ENCODE measurements at regions not wholly inside any gene's neighbourhood (a gene's known extent, or its start where the extent isn't known, plus 50 kb on each side); places are given as distances from the start of the nearest gene placed in this dataset.

DNA sequence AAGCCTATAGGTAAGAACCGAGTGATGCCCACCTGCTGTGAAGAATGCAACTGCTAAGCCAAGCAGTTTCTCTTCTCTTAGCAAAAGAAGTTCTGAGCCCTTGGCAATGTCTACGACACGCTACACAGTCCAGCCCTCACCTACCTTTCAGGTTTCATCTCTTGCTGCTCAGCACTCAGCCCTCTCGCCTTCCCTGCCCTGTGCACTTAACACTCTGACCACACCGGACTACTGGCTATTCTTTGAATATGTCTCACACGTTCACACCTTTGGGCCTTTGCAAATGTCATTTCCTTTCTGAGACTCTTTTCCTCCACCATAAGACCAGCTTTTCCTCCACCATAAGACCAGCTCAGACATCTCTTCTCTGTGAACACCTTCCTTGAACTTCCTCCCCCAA, 67.0 kb upstream of the ITGB1 start:
- TF ChIP-seq ZNF425 (CRISPR knock-in tag; conservative IDR thresholded peaks at IDR 0.05) (no peak), PRDM15 (CRISPR knock-in tag; IDR thresholded peaks at IDR 0.05) (no peak), ZNF219 (CRISPR knock-in tag; IDR thresholded peaks at IDR 0.05; ENCODE audit: borderline replicate concordance) (no peak), ZNF138 (CRISPR knock-in tag; conservative IDR thresholded peaks at IDR 0.05) (no peak), ATF3 (CRISPR knock-in tag; conservative IDR thresholded peaks at IDR 0.05) (no peak), SOX15 (CRISPR knock-in tag; IDR thresholded peaks at IDR 0.05) (no peak), RELA (CRISPR knock-in tag; IDR thresholded peaks at IDR 0.05; ENCODE audit: borderline replicate concordance) (no peak), SMAD3 (CRISPR knock-in tag; IDR thresholded peaks at IDR 0.05; ENCODE audit: borderline replicate concordance) (no peak)
- TF ChIP-seq, protein P1, sequence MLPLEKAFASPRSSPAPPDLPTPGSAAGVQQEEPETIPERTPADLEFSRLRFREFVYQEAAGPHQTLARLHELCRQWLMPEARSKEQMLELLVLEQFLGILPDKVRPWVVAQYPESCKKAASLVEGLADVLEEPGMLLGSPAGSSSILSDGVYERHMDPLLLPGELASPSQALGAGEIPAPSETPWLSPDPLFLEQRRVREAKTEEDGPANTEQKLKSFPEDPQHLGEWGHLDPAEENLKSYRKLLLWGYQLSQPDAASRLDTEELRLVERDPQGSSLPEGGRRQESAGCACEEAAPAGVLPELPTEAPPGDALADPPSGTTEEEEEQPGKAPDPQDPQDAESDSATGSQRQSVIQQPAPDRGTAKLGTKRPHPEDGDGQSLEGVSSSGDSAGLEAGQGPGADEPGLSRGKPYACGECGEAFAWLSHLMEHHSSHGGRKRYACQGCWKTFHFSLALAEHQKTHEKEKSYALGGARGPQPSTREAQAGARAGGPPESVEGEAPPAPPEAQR (CRISPR knock-in tag; IDR thresholded peaks at IDR 0.05), result no peak
- H3K27me3 Mint-ChIP-seq (ENCODE audit: low read depth), result no peaks in the 10 kb centered on the region
- H3K36me3 Mint-ChIP-seq, result no peaks in the 10 kb centered on the region
- DNase-seq (ENCODE audit: low spot score) (no peak), ATAC-seq (no peak)
- peaks cover 32% of the 10 kb centered on the region for H3K4me1 Mint-ChIP-seq
- H3K27ac Mint-ChIP-seq, result no peak overlapping the region
- peaks cover 3% of the 10 kb centered on the region for H3K9me3 Mint-ChIP-seq
- H3K4me3 Mint-ChIP-seq, result no peak overlapping the region
- ChIA-PET CTCF (no interaction called here), POLR2A (no interaction called here)

- no peaks in the 10 kb centered on the region for H3K27me3 Mint-ChIP-seq (ENCODE audit: low read depth)
- ChIA-PET POLR2A (no interaction called here), CTCF (interaction anchor here (1.2 kb wide), 1 partner anchor 14 kb away, joined by 6 read pairs; no protein-coding TSS in a partner anchor)
- no peak overlapping the region for H3K4me3 Mint-ChIP-seq
- H3K36me3 Mint-ChIP-seq, result no peaks in the 10 kb centered on the region
- H3K27ac Mint-ChIP-seq, result no peak overlapping the region
- peaks cover 42% of the 10 kb centered on the region for H3K4me1 Mint-ChIP-seq
- peaks cover 3% of the 10 kb centered on the region for H3K9me3 Mint-ChIP-seq
- DNase-seq (ENCODE audit: low spot score) (no peak), ATAC-seq (no peak; the same call in 1 of the 2 replicates)
- TF ChIP-seq IRF2 (CRISPR knock-in tag; IDR thresholded peaks at IDR 0.05; ENCODE audit: borderline replicate concordance, low read depth) (no peak), HMGA2 (CRISPR knock-in tag; IDR thresholded peaks at IDR 0.05) (no peak), ETV6 (CRISPR knock-in tag; IDR thresholded peaks at IDR 0.05) (no peak), ATF3 (CRISPR knock-in tag; conservative IDR thresholded peaks at IDR 0.05) (no peak), AFF4 (CRISPR knock-in tag; IDR thresholded peaks at IDR 0.05; ENCODE audit: borderline replicate concordance) (no peak), CREM (CRISPR knock-in tag; IDR thresholded peaks at IDR 0.05) (no peak), NFATC4 (CRISPR knock-in tag; IDR thresholded peaks at IDR 0.05) (no peak), ATF6 (CRISPR knock-in tag; IDR thresholded peaks at IDR 0.05) (no peak)
- TF ChIP-seq, protein P2, sequence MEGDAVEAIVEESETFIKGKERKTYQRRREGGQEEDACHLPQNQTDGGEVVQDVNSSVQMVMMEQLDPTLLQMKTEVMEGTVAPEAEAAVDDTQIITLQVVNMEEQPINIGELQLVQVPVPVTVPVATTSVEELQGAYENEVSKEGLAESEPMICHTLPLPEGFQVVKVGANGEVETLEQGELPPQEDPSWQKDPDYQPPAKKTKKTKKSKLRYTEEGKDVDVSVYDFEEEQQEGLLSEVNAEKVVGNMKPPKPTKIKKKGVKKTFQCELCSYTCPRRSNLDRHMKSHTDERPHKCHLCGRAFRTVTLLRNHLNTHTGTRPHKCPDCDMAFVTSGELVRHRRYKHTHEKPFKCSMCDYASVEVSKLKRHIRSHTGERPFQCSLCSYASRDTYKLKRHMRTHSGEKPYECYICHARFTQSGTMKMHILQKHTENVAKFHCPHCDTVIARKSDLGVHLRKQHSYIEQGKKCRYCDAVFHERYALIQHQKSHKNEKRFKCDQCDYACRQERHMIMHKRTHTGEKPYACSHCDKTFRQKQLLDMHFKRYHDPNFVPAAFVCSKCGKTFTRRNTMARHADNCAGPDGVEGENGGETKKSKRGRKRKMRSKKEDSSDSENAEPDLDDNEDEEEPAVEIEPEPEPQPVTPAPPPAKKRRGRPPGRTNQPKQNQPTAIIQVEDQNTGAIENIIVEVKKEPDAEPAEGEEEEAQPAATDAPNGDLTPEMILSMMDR (IDR thresholded peaks at IDR 0.05), result no peak
Measured at GRCh38 chr10:33022691-33023090, 64.7 kb upstream of the ITGB1 start.

Measured in WTC11 (cell line).